Thoracic aorta (tissue), 2 donors: ENCODE measurements at regions not wholly inside any gene's neighbourhood (a gene's known extent, or its start where the extent isn't known, plus 50 kb on each side); places are given as distances from the start of the nearest gene placed in this dataset.

Source experiments
- ATAC-seq: fragments of 150-250 bp; one replicate; pipeline ENCODE4 v1.8.0; 2017; ENCODE audit warnings: low read depth; ENCODE audit not compliant: insufficient number of reproducible peaks, low FRiP score
- DNase-seq: peaks from one replicate; pipeline ENCODE4 v3.0.0-alpha.2; 2020; ENCODE audit warnings: low spot score
- H3K27ac ChIP-seq, 2 donors: fragments of 200-600 bp; sonication (generic); 1 replicate in 1 of 2; 2 replicates in 1 of 2; pipeline ENCODE4 v1.5.1; 2016; ENCODE audit warnings: mild to moderate bottlenecking in 2 of 2, moderate library complexity in 2 of 2
- H3K27me3 ChIP-seq: fragments of 200-600 bp; sonication (generic); replicated peaks from 2 replicates; pipeline ENCODE4 v1.6.0; 2016; ENCODE audit warnings: mild to moderate bottlenecking; ENCODE audit not compliant: insufficient read depth
- H3K36me3 ChIP-seq: fragments of 200-600 bp; sonication (generic); one replicate; pipeline ENCODE4 v1.5.1; 2016
- H3K4me1 ChIP-seq, 2 donors: fragments of 200-600 bp; sonication (generic); 1 replicate in 1 of 2; 2 replicates in 1 of 2; pipeline versions ENCODE4 v1.5.1 to v1.6.0; 2016; ENCODE audit warnings: low read depth in 2 of 2, mild to moderate bottlenecking in 1 of 2; ENCODE audit not compliant: control insufficient read depth in 1 of 2
- H3K4me3 ChIP-seq: fragments of 200-600 bp; sonication (generic); 2 replicates; pipeline ENCODE4 v1.5.1; 2016; ENCODE audit warnings: mild to moderate bottlenecking
- H3K9me3 ChIP-seq: fragments of 200-600 bp; sonication (generic); 2 replicates; pipeline ENCODE4 v1.5.1; 2016
- CTCF ChIP-seq: fragments of 200-600 bp; sonication (generic); IDR thresholded peaks from one replicate; pipeline ENCODE4 v1.5.1; 2019; ENCODE audit warnings: antibody characterized with exemption

- Histone ChIP-seq H3K27ac (no peak overlapping the region), H3K9me3 (no peaks in the 10 kb centered on the region), H3K27me3 (no peaks in the 10 kb centered on the region), H3K36me3 (no peaks in the 10 kb centered on the region), H3K4me3 (no peak overlapping the region), H3K4me1 (peaks cover 0 to 6% of the 10 kb centered on the region in 2 donors)
- TF ChIP-seq CTCF = no peak
- no peak for DNase-seq
- no peak for ATAC-seq
These were observed 62.8 kb upstream of the DOCK9 start for GRCh38 chr13:99040536-99041131.

- Histone ChIP-seq H3K4me1 (peaks cover 0 to 6% of the 10 kb centered on the region in 2 donors), H3K4me3 (no peak overlapping the region), H3K9me3 (no peaks in the 10 kb centered on the region), H3K36me3 (no peaks in the 10 kb centered on the region), H3K27me3 (no peaks in the 10 kb centered on the region), H3K27ac (no peak overlapping the region)
- DNase-seq (no peak), ATAC-seq (no peak)
- TF ChIP-seq CTCF = no peak
These were observed 63.5 kb upstream of the DOCK9 start for GRCh38 chr13:99041337-99041736.

DNA sequence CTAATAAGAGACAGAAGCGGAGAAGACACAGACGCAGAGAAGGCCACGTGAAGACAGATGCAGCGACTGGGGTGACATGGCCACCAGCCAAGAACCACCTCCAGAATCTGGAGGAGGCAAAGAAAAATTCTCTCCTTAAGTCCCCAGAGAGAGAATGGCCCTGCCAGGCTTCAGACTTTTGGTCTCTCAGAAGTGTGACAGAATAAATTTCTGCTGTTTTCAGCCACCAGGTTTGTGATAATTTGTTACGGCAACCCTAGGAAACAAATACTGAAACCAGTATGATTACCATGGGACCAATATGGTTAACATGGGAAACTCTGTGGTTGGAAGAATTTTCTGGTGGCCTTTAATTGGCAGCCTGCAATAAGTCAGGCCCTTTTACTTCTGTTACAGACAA is 63.9 kb upstream of the DOCK9 start:
- TF ChIP-seq CTCF = no peak
- H3K27me3 ChIP-seq = no peaks in the 10 kb centered on the region
- ATAC-seq (no peak), DNase-seq (no peak)
- H3K36me3 ChIP-seq = no peaks in the 10 kb centered on the region
- H3K4me1 ChIP-seq = peaks cover 0 to 6% of the 10 kb centered on the region in 2 donors
- H3K27ac ChIP-seq = no peak overlapping the region
- no peak overlapping the region for H3K4me3 ChIP-seq
- no peaks in the 10 kb centered on the region for H3K9me3 ChIP-seq

- no peak for DNase-seq
- peaks cover 0 to 6% of the 10 kb centered on the region in 2 donors for H3K4me1 ChIP-seq
- H3K9me3 ChIP-seq = no peaks in the 10 kb centered on the region
- H3K4me3 ChIP-seq = no peak overlapping the region
- H3K36me3 ChIP-seq = no peaks in the 10 kb centered on the region
- no peaks in the 10 kb centered on the region for H3K27me3 ChIP-seq
- TF ChIP-seq CTCF = no peak
- ATAC-seq = no peak
- H3K27ac ChIP-seq = no peak overlapping the region
These were observed 64.8 kb upstream of the DOCK9 start for GRCh38 chr13:99042521-99043250.

DNA sequence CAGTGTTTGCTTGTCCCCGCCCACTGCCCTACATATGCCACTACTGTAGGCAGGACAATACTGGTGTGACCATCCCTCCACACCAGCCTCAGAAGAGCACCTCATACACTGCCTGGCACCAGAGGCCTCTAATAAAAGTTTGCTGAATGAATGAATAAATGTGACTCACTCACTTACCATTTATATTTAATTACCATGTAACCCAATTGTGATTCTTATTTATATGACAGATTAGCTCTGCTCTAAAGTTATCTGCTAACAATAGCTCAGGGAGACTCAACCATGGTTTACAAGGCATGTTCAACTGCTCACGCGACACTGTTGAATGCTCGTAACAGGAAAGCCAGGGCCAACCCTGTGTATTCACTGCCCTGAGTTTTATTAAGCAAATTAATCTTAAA is 66.0 kb upstream of the DOCK9 start:
- no peak for ATAC-seq
- no peak overlapping the region for H3K4me3 ChIP-seq
- no peak overlapping the region for H3K27ac ChIP-seq
- H3K36me3 ChIP-seq = no peaks in the 10 kb centered on the region
- no peak for TF ChIP-seq CTCF
- H3K27me3 ChIP-seq = no peaks in the 10 kb centered on the region
- no peak for DNase-seq
- H3K4me1 ChIP-seq = peaks cover 0 to 6% of the 10 kb centered on the region in 2 donors
- H3K9me3 ChIP-seq = no peaks in the 10 kb centered on the region
